Stimulated activated effector memory CD8-positive, alpha-beta T cell treated with anti-CD3 and anti-CD28 coated beads, Interleukin-12 subunit alpha, Interleukin-12 subunit beta, amount 100 ng/mL, for 72 hours (primary cell): ENCODE measurements at regions not wholly inside any gene's neighbourhood (a gene's known extent, or its start where the extent isn't known, plus 50 kb on each side); places are given as distances from the start of the nearest gene placed in this dataset.

Experiments used
- ATAC-seq: fragments of 150-1000 bp; cut with Tn5 transposase; 2 replicates; pipeline ENCODE4 v1.10.0; 2021
- DNase-seq, 2 donors: peaks; one replicate each; pipeline ENCODE4 v3.0.0; 2021 to 2022; ENCODE audit warnings: low spot score in 2 of 2
- H3K27ac Mint-ChIP-seq: one replicate; pipeline ENCODE4 v1.8.0; 2022; ENCODE audit warnings: mild to moderate bottlenecking, mixed read lengths
- H3K36me3 Mint-ChIP-seq: one replicate; pipeline ENCODE4 v1.8.0; 2022; ENCODE audit warnings: mild to moderate bottlenecking, mixed read lengths
- H3K4me1 Mint-ChIP-seq: one replicate; pipeline ENCODE4 v1.8.0; 2022; ENCODE audit warnings: mixed read lengths
- H3K4me3 Mint-ChIP-seq: one replicate; pipeline ENCODE4 v1.8.0; 2022; ENCODE audit warnings: mild to moderate bottlenecking, mixed read lengths
- H3K9me3 Mint-ChIP-seq: one replicate; pipeline ENCODE4 v1.8.0; 2022; ENCODE audit warnings: mixed read lengths

- Mint-ChIP-seq H3K9me3 (peaks cover 20% of the 10 kb centered on the region), H3K36me3 (no peaks in the 10 kb centered on the region), H3K4me1 (no peaks in the 10 kb centered on the region), H3K27ac (no peak overlapping the region), H3K4me3 (no peak overlapping the region)
- no peak for ATAC-seq
- no peak for DNase-seq
Observed at GRCh38 chr2:187799601-187800000, 245.4 kb upstream of the TFPI start.

GRCh38 chr2:187803816-187804215 is 249.6 kb upstream of the TFPI start:
- Mint-ChIP-seq H3K27ac (no peak overlapping the region), H3K9me3 (peaks cover 20% of the 10 kb centered on the region), H3K4me1 (no peaks in the 10 kb centered on the region), H3K4me3 (no peak overlapping the region), H3K36me3 (no peaks in the 10 kb centered on the region)
- DNase-seq (no peak), ATAC-seq (no peak)

- DNase-seq, result no peak
- Mint-ChIP-seq H3K9me3 (peaks cover 16% of the 10 kb centered on the region), H3K36me3 (no peaks in the 10 kb centered on the region), H3K27ac (no peak overlapping the region), H3K4me1 (no peaks in the 10 kb centered on the region), H3K4me3 (no peak overlapping the region)
- ATAC-seq, result no peak
Observed at GRCh38 chr2:187815113-187815512, 260.9 kb upstream of the TFPI start.

- DNase-seq (no peak), ATAC-seq (no peak)
- peaks cover 13% of the 10 kb centered on the region for H3K9me3 Mint-ChIP-seq
- H3K4me3 Mint-ChIP-seq, result no peak overlapping the region
- no peaks in the 10 kb centered on the region for H3K4me1 Mint-ChIP-seq
- H3K27ac Mint-ChIP-seq, result no peak overlapping the region
- no peaks in the 10 kb centered on the region for H3K36me3 Mint-ChIP-seq
Observed at GRCh38 chr2:187819624-187820023, 265.4 kb upstream of the TFPI start.

GRCh38 chr2:187825108-187825507 is 270.9 kb upstream of the TFPI start:
- no peak overlapping the region for H3K27ac Mint-ChIP-seq
- peaks cover 5% of the 10 kb centered on the region for H3K9me3 Mint-ChIP-seq
- ATAC-seq (no peak), DNase-seq (no peak)
- H3K4me3 Mint-ChIP-seq, result no peak overlapping the region
- no peaks in the 10 kb centered on the region for H3K4me1 Mint-ChIP-seq
- H3K36me3 Mint-ChIP-seq, result no peaks in the 10 kb centered on the region

GRCh38 chr2:187826023-187826422 is 271.8 kb upstream of the TFPI start:
- no peak overlapping the region for H3K4me3 Mint-ChIP-seq
- DNase-seq (no peak), ATAC-seq (no peak)

GRCh38 chr2:187834787-187835186 is 280.6 kb upstream of the TFPI start:
- Mint-ChIP-seq H3K9me3 (peaks cover 6% of the 10 kb centered on the region), H3K4me3 (no peak overlapping the region), H3K36me3 (no peaks in the 10 kb centered on the region), H3K4me1 (no peaks in the 10 kb centered on the region), H3K27ac (no peak overlapping the region)
- DNase-seq (no peak), ATAC-seq (no peak)

More at GRCh38 chr2:187826023-187826422, 271.8 kb upstream of the TFPI start:
- no peaks in the 10 kb centered on the region for H3K4me1 Mint-ChIP-seq
- no peaks in the 10 kb centered on the region for H3K36me3 Mint-ChIP-seq
- no peak overlapping the region for H3K27ac Mint-ChIP-seq
- peaks cover 5% of the 10 kb centered on the region for H3K9me3 Mint-ChIP-seq

- Mint-ChIP-seq H3K4me3 (no peak overlapping the region), H3K4me1 (no peaks in the 10 kb centered on the region), H3K36me3 (no peaks in the 10 kb centered on the region), H3K9me3 (peaks cover 6% of the 10 kb centered on the region), H3K27ac (no peak overlapping the region)
- no peak for ATAC-seq
- DNase-seq, result no peak
Observed at GRCh38 chr2:187838690-187839089, 284.5 kb upstream of the TFPI start.

- Mint-ChIP-seq H3K36me3 (no peaks in the 10 kb centered on the region), H3K27ac (no peak overlapping the region), H3K9me3 (peaks cover 9% of the 10 kb centered on the region), H3K4me1 (no peaks in the 10 kb centered on the region), H3K4me3 (no peak overlapping the region)
- ATAC-seq, result no peak
- DNase-seq, result no peak
Observed at GRCh38 chr2:187842315-187842714, 288.1 kb upstream of the TFPI start.

GRCh38 chr2:187842978-187843847 is 289.0 kb upstream of the TFPI start:
- H3K27ac Mint-ChIP-seq, result no peak overlapping the region
- H3K4me3 Mint-ChIP-seq, result no peak overlapping the region
- H3K9me3 Mint-ChIP-seq, result peaks cover 10% of the 10 kb centered on the region
- H3K4me1 Mint-ChIP-seq, result no peaks in the 10 kb centered on the region
- DNase-seq, result no peak
- no peaks in the 10 kb centered on the region for H3K36me3 Mint-ChIP-seq
- ATAC-seq, result no peak

GRCh38 chr2:187847245-187848208 is 293.3 kb upstream of the TFPI start:
- no peak for DNase-seq
- no peak for ATAC-seq
- Mint-ChIP-seq H3K27ac (no peak overlapping the region), H3K4me1 (no peaks in the 10 kb centered on the region), H3K9me3 (peaks cover 8% of the 10 kb centered on the region), H3K4me3 (no peak overlapping the region), H3K36me3 (no peaks in the 10 kb centered on the region)

GRCh38 chr2:187851955-187852561 is 297.8 kb upstream of the TFPI start:
- Mint-ChIP-seq H3K4me3 (no peak overlapping the region), H3K36me3 (no peaks in the 10 kb centered on the region), H3K27ac (no peak overlapping the region), H3K9me3 (peaks cover 5% of the 10 kb centered on the region), H3K4me1 (no peaks in the 10 kb centered on the region)
- ATAC-seq (no peak), DNase-seq (no peak)

GRCh38 chr2:187853381-187853791 is 299.2 kb upstream of the TFPI start:
- H3K9me3 Mint-ChIP-seq, result peaks cover 9% of the 10 kb centered on the region
- H3K4me1 Mint-ChIP-seq, result no peaks in the 10 kb centered on the region
- H3K36me3 Mint-ChIP-seq, result no peaks in the 10 kb centered on the region
- no peak overlapping the region for H3K27ac Mint-ChIP-seq
- H3K4me3 Mint-ChIP-seq, result no peak overlapping the region
- DNase-seq, result no peak
- no peak for ATAC-seq

GRCh38 chr2:187854801-187855200 is 300.6 kb upstream of the TFPI start:
- no peak overlapping the region for H3K27ac Mint-ChIP-seq
- no peaks in the 10 kb centered on the region for H3K36me3 Mint-ChIP-seq

GRCh38 chr2:187855689-187856088 is 301.5 kb upstream of the TFPI start:
- no peak overlapping the region for H3K27ac Mint-ChIP-seq
- DNase-seq (no peak), ATAC-seq (no peak)
- H3K4me3 Mint-ChIP-seq, result no peak overlapping the region
- no peaks in the 10 kb centered on the region for H3K4me1 Mint-ChIP-seq
- peaks cover 20% of the 10 kb centered on the region for H3K9me3 Mint-ChIP-seq
- no peaks in the 10 kb centered on the region for H3K36me3 Mint-ChIP-seq

More at GRCh38 chr2:187854801-187855200, 300.6 kb upstream of the TFPI start:
- no peak for DNase-seq
- no peak for ATAC-seq
- no peaks in the 10 kb centered on the region for H3K4me1 Mint-ChIP-seq
- no peak overlapping the region for H3K4me3 Mint-ChIP-seq
- peaks cover 19% of the 10 kb centered on the region for H3K9me3 Mint-ChIP-seq
